COLO829 (cell line): ENCODE measurements at regions not wholly inside any gene's neighbourhood (a gene's known extent, or its start where the extent isn't known, plus 50 kb on each side); places are given as distances from the start of the nearest gene placed in this dataset.
"Not testable (repeated sequence)": the region's sequence is repeated elsewhere in the genome, so short reads cannot be mapped to it uniquely, and the experiment has no call there.

Experiments used
- DNase-seq: peaks from one replicate; pipeline ENCODE4 v3.0.0; 2012; ENCODE audit warnings: low spot score

DNA sequence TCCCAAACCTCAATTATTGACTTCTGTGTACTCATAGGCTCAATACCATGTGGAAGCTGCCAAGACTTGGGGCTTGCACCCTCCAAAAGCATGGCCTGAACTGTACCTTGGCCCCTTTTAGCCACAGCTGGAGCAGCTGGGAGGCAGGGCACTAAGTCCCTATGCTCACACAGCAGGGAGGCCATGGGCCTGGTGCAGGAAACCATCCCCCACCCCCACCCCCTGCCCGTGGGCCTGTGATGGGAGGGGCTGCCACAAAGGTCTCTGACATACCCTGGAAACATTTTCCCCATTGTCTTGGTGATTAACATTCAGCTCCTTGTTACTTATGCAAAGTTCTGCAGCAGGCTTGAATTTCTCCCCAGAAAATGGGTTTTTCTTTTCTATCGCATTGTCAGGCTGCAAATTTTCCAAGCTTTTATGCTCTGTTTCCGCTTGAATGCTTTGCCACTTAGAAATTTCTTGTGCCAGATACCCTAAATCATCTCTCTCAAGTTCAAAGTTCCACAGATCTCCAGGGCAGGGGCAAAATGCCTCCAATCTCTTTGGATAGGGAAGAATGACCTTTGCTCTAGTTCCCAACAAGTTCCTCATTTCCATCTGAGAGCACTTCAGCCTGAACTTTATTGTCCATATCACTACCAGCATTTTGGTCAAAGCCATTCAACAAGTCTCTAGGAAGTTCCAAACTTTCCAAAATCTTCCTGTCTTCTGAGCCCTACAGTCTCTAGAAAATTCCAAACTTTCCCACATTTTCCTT, 141.8 kb downstream of the AHR start:
- DNase-seq = not testable (repeated sequence)

DNA sequence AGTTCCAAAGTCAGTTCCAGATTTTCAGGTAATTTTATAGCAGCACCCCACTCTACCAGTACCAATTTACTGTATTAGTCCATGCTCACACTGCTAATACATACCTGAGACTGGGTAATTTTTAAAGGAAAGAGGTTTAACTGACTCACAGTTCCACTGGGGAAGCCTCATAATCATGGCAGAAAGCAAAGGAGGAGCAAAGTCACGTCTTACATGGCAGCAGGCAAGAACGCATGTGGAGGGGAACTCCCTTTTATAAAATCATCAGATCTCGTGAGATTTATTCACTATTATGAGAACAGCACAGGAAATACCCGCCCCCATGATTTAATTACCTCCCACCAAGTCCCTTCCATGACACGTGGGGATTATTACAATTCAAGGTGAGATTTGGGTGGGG, 142.4 kb downstream of the AHR start:
- DNase-seq = no peak

DNA sequence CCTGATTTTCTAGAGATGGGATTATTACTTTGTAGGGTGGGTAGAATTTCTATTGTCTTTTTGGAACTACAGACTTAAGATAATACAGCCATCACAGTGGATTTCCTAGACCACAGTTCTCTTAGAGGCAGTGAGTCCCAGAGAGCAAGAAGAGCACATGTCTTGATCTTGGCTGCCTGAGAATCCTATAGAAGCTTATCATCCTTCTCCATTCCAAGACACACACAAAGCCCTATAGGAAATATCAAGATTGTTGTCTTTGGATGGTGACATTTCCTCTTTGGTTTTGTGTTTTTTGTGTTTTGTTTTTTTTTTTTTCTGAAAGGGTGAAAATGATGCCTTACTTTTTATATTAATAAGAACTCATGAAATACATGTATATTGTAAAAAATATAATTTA, 143.1 kb downstream of the AHR start:
- DNase-seq = no peak

DNA sequence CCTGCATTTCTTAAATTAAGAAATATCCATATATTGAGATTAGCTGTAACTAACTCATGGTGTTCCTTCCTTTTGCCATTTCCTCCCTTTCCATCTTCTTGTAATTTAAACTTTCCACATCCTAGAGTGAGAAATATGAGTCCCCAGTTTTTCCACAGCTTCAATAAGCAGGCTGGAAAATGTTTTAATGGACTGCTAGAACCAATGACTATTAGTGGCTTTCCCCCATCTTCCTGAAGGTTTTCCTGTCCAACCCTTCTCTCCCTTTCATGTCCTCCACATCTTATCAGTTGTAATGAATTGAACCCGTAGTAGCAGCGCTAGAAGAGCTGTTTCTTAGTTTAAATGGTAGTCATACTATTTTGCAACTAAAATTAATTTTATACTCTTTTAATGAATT, 145.7 kb downstream of the AHR start:
- no peak for DNase-seq

DNA sequence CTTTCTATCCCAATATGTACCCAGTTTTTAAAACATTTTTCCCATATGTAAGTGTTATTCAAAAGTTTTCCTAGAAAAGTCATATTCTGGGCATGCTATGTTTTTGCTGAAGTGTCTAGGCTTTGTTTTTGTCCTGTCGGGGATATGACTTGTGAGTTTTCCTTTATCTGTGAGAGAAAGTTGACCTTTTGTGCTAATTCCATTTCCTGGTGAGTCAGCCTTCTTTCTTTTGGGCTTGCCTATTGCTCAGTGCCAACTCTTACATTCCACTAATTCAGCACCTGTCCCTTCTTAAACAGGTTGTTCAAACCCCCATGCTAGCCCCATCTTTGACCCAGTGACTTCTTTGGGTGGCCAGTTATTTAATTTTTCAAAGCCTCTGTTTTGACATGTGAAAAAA, 146.2 kb downstream of the AHR start:
- DNase-seq = peak; percentile 79

DNA sequence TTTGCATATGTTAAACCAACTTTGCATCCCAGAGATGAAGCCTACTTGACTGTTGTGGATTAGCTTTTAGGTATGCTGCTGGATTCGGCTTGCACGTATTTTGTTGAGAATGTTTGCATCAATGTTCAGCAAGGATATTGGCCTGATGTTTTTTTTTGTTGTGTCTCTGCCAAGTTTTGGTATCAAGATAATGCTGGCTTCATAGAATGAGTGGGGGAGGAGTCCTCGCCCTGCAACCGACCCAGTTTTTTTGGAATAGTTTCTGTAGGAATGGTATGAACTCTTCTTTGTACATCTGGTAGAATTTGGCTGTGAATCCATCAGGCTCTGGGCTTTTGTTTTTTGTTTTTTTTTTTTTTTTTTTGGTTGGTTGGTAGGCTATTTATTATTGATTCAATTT, 147.9 kb downstream of the AHR start:
- DNase-seq = no peak

DNA sequence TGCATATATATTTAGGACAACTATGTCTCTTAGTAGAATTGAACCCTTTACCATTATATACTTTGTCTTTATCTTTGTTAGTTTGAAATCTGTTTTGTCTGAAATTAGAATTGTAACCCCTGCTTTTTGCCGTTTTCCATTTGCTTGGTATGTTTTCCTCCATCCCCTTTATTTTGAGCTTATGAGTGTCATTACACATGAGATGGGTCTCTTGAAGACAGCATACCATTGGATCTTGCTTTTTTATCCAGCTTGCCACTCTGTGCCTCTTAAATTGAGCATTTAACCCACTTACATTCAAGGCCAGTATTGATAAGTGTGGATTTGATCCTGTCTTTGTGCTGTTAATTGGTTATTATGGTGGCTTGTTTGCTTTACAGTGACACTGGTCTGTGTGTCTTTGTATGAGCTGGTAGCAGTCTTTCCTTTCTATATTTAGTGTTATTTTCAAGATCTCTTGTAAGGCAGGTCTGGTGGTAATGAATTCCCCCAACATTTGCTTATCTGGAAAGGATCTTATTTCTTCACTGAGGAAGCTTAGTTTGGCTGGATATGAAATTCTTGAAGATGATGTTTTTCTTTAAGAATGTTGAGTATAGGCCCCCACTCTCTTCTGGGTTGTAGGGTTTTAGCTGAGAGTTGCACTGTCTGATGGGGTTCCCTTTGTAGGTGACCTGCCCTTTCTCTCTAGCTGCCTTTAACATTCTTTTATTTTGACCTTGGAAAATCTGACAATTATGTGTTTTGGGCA, 149.5 kb downstream of the AHR start:
- no peak for DNase-seq

DNA sequence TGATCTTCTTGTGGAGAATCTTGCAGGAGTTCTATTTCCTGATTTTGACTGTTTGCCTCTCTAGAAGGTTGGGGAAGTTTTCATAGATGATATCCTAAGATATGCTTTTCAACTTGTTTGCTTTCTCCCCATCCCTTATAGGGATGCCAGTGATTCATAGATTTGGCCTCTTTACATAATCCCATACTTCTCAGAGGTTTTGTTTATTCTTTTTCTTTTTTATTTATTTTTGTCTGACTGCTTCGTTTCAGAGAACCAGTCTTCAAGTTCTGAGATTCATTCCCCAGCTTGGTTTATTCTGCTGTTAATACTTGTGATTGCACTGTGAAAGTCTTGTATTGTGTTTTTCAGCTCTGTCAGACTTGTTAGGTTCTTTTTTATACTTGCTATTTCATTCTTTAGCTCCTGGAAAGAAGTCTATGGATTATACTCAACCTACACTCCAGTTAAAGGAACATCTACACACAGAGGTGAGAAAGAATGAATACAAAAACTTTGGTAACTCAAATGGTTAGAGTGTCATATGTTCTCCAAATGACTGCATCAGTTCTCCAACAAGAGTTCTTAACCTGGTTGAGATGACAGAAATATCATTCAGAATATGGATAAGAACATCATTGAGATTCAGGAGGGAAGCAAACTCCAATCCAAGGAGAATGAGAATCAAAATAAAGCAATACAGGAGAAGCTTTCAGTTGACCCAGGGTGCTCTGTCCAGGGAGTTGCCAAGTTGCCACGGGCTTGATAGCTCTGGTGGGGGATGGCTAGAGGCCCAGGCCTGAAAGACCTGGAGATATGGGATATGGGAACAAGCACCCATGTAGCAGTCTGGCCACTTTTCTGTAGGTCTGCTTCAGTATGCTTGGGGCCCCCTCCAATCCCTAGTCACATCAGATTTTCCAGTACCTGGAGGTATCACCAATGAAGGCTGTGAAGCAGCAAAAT, 150.3 kb downstream of the AHR start:
- no peak for DNase-seq

DNA sequence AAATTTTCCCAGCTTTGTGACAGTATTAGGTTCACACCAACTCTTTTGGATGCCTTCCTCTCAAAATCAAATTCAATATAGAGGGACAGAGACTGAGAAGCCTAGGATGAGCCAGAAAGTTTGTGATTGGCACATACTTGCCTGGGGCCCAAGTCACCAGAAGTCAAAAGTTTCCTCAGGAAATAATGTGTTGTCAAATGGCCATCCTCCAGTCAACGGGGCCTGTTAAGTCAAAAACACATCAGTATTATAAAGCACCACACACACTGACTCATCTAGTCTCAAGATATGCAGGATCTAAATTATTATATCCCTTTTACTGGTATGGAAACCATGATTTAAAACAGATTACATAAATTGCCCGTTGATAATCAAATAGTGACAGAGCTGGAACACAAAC, 158.1 kb downstream of the AHR start:
- DNase-seq = no peak

DNA sequence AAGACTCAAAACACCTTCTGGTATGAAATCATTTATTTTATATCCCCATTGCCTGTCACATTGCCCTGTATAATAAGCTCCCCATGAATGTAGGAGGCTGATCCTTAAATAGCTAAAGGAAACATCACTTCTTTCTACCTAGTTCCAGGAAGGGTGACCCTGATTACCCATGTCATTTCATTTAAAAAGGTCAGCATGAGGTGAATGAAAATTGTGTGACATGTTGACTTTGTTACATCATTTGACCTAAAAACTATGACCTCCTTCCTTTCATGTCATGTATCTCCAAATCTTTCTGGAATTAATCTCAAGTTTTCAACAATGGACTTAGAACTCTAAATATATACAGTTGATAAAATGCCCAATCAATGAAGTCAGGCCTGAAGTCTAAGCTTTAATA, 161.5 kb downstream of the AHR start:
- DNase-seq = no peak

DNA sequence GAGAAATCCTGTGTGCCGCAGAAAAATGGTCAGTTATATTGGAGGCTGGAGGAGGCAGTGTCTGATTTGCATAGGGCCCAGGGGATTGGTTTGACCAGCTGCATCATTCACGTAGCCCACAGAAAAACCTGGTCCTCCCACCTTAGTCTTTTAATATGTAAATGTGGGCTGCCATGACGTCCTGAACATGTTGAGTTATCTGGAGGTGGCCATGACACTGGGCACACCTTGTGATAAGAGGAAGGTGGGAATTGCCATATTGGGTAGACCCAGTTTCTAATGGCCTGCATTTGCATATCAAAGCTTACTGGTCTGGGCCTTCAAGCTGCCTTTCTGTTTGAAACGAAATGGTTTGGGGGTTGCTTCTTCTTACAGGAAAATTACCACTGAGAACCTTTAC, 162.2 kb downstream of the AHR start:
- DNase-seq = no peak

DNA sequence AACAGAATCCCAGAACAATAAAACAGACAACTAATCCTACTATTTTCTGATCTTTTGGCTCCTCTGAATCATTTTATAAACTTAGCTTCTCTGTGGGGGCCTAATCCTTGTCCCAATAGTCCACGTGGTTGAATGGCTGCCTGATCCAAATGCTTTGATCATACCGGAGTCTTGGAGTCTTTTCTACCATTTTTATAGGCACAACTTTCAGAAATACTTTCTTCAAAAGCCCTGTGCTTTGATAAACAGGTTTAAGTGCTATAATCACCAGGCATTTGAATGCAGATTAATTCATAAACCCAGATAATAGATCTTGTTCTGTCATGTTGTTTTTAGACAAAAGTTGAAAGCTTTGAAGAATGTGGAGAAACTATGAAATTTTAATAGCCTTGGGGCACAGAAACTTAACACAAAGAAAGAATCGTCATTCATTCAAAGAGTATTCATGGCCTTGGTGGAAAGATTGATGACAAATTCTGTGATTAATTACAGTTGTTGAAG, 163.7 kb downstream of the AHR start:
- DNase-seq = peak; percentile 59

DNA sequence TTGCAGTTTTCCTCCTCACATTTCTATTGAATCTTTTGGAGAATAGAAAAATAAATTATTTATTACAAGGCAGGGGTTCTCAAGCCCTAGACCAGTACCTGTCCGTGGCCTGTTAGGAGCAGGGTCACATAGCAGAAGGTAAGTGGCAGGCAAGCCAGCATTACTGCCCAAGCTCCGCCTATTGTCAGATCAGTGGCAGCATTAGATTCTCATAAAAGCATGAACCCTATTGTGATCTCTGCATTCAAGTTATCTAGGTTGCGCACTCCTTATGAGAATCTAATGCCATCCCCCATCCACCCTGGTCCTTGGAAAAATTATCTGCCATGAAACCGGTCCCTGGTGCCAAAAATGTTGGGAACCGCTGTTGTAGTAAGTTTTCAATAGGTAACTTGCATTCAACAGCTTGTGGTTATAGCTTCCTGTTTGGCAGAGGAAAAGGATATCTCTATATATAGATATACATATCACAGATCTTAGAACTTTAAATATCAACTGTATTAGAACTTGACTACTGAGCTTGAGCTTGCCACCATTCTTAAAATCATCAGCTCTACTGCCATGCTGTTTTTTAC, 165.1 kb downstream of the AHR start:
- DNase-seq = no peak

DNA sequence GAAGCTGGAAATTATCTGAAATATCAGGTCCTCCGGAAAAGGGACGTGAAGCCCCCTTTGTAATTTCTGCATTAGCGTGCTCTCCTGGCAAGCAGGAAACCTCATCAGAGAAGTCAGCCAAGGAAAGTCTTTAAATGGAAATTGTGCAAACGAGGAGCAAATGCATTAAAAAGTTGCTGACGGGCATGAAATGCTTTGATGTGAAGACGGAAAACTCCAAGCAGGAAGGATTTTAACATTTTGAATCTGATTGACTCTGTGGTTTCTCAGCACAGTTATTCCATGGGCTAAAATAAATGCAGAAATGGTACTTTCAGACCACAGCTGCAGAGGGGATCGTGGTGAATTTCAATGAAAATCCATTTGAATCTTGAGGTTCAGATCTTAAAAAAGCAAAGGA, 167.8 kb downstream of the AHR start:
- DNase-seq = no peak

DNA sequence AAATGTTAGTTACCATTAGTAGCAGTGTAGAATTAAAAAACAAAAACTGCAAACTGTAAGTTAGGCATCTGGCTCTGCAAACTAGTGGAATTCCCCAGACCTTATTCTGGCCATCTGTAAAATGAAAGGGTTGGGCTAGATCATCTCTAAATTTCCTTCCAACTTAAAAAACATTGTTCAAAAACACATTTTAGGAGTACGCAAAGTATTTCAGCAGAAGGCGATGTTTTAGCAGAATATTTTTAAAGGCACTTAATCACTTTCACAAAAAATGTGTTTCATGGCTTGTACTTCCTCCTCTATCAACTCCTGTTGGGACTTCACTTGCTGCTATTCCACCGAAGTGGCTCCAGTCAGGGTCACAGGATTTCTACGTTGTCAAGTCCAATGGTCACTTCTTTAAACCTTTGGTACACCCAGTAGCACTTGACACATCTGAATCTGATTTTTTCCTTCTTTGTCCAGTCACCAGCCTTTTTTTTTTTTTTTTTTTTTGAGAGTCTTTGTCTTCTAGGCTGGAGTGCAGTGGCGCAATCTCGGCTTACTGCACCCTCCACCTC, 169.0 kb downstream of the AHR start:
- DNase-seq = no peak

DNA sequence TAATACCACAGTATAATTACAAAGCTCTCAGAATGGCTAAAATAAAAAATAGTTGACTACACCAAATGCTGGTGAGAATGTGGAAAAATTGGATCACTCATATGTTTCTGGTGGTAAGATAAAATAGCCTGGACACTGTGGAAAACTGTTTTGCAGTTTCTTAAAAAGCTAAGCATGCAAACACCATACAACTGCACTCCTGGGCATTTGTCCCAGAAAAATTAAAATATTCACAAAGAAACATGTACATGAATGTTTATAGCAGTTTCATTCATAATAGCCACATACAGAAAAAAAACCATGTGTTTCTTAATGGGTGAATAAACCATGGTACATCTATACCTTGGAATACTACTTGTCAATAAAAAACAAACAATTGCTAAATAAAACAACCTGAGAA, 172.9 kb downstream of the AHR start:
- DNase-seq = no peak

DNA sequence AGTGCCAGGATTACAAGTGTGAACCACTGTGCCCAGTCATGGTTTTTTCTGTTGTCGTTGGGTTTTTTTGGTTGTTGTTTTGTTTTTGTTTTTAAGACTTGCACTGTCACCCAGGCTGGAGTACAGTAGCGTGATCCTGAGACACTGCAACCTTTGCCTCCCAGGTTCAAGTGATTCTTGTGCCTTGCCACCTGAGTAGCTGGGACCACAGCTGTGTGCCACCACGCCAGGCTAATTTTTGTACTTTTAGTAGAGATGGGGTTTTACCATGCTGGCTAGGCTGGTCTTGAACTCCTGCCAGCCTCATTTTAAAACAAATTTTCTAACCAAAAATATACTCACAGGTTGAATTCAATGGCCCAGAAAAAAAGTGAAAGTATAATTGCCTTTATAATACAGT, 174.1 kb downstream of the AHR start:
- DNase-seq = no peak

DNA sequence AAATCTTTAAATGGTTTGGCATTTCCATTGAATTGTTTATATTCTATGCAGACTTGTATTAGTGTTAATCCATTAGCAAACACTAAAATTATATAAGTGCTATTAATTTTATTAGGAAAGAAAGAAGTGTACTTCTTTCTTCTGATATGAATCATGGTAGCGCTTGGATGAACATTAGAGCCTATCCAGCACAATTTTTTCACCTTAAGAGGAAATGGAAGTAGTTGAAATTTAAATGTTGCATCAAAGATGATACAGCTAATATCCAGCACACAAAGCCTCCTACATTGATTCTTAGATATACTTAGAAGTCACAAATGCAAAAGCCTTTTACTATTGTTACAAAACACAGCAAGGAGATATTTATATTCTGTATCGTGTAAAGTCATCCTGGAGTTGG, 174.5 kb downstream of the AHR start:
- no peak for DNase-seq

DNA sequence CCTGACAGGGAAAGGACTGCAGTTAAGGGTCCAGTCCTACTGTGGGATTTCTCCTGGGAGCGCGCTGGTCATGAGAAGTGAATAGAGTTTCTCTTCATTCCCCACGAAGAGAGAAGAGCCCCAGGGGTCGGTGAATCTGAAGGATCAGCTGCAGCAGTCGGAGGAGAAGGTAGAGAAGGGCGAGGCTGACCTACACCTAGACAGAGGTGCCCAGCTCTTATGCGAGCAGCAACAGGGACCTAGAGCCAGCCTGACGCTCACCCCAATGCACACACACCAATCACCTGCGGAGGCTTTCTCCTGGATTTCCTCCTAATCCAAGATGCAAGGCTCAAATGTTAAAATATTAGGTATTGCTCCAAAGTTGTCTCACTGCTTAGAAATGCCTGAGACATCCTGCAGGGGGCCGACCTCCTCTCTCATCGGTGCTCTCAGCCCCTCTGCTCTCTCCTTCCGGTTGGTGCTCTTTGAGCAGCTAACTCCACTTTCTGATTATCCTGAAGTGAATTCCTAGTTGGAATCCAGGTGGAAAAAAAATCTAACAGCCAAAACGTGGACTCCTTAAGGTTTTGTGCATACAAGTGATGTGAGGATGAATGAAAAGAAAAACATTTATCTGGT, 176.4 kb downstream of the AHR start:
- no peak for DNase-seq

DNA sequence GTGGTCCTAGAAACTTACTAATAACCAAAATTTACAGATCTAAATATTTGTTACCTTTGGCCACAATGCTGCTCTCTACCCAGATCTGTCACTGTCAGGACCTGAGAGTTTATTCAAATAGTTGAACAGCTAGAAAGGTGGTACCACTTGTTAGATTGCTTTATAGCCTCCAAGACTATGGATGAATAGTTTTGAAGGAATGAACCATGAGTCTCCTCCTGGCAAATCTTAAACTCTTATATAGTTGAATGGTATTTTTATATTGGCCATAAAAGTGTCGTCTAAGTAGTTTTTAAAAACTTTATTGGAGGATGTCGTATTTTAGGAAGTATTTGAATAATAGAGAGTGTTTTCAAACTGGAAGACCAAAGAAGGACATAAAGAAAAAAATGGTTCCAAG, 178.7 kb downstream of the AHR start:
- no peak for DNase-seq

DNA sequence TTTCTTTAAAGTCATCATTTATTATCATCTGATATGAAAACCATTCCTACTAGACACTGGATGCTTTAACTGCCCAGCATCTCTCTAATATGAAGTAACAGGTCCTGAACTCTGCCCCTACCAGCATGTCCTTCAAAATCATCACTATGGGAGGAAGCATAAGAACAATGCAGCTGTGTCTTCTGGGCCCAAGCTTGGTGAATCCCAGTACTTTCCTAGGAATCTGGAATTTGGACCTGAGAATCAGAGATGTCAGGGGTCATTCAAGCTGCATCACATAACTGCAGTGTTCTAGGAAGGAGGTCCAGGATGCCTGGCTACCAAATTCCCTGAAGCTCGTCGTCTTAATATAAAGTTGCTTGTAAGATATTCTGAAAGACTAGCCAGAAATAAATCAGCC, 182.7 kb downstream of the AHR start:
- no peak for DNase-seq
